ENCODE measurements at regions not wholly inside any gene's neighbourhood (a gene's known extent, or its start where the extent isn't known, plus 50 kb on each side); places are given as distances from the start of the nearest gene placed in this dataset.
"Not testable (repeated sequence)": the region's sequence is repeated elsewhere in the genome, so short reads cannot be mapped to it uniquely, and the experiment has no call there.

DNA sequence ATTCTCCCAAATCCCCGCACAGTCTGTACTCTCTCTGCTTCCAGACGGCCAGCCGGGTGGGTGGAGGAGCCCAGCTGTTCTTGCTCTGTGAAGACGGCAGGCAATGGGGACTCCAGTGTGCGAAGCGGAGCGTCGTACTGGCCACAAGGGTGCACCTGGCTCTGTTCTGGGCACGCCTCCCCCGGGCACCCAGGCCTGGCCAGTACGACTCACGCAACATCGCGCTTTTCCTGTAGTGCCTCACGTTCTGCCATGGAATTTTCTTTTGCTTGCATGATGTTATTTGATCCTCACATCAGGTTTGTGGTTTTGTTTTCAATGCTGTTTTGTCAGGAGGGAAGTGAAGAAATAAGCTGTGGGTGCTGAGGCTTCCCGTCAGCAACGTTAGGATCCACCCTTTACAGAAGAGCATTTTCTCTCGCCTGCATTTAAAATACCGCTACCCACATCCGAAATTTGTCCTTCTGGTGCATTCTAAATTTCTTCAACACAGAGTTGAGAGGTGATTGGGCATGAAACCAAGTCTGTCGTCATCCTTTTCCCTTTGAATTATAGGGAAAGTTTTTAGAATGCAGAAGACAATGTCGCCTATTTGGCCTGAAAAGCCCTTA lies 311.7 kb downstream of the TRIM36 start:
- Histone ChIP-seq H3K36me3 (ENCODE audit: low read depth) (no peaks in the 10 kb centered on the region), H3K4me3 (no peak overlapping the region), H3K4me1 (ENCODE audit: low read depth) (no peaks in the 10 kb centered on the region), H3K9me3 (no peaks in the 10 kb centered on the region)
- no peak for DNase-seq
- ATAC-seq, result no peak
- intact Hi-C loops (cut with DNase I, micrococcal nuclease), result no loop called here
- TF ChIP-seq, protein P1, sequence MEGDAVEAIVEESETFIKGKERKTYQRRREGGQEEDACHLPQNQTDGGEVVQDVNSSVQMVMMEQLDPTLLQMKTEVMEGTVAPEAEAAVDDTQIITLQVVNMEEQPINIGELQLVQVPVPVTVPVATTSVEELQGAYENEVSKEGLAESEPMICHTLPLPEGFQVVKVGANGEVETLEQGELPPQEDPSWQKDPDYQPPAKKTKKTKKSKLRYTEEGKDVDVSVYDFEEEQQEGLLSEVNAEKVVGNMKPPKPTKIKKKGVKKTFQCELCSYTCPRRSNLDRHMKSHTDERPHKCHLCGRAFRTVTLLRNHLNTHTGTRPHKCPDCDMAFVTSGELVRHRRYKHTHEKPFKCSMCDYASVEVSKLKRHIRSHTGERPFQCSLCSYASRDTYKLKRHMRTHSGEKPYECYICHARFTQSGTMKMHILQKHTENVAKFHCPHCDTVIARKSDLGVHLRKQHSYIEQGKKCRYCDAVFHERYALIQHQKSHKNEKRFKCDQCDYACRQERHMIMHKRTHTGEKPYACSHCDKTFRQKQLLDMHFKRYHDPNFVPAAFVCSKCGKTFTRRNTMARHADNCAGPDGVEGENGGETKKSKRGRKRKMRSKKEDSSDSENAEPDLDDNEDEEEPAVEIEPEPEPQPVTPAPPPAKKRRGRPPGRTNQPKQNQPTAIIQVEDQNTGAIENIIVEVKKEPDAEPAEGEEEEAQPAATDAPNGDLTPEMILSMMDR (IDR thresholded peaks at IDR 0.05), result no peak

DNA sequence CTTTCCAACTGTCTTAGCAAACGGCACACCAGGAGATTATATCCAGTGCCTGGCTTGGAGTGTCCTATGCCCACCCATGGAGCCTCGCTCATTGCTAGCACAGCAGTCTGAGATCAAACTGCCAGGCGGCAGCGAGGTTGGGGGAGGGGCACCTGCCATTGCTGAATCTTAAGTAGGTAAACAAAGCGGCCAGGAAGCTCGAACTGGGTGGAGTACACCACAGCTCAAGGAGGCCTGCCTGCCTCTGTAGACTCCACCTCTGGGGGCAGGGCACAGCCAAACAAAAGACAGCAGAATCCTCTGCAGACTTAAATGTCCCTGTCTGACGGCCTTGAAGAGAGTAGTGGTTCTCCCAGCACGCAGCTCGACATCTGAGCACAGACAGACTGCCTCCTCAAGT lies 325.0 kb downstream of the TRIM36 start:
- DNase-seq, ATAC-seq: not testable (repeated sequence)

DNA sequence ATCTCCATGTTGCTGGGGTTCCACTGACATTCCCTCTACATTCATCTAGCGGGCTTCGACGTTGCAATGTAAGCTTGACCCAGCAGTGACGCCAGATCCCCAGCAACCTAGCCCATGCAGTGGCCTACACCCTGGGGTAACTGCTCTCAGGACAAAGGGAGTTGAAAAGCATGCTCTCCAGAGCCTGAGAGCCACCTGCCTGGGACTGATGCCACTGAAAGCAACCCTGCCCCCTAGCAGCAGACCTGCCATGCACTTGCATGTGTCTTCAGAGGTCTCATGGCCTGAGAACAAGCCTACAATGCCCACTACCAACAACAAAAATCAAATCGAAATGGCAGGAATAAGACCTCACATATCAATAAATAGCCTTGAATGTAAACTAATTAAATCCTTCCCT lies 330.3 kb downstream of the TRIM36 start:
- Histone ChIP-seq H3K4me1 (ENCODE audit: low read depth) (no peaks in the 10 kb centered on the region), H3K9me3 (peaks cover under 1% of the 10 kb centered on the region), H3K36me3 (ENCODE audit: low read depth) (no peaks in the 10 kb centered on the region), H3K4me3 (no peak overlapping the region)
- intact Hi-C loops (cut with DNase I, micrococcal nuclease), result no loop called here
- ATAC-seq (no peak), DNase-seq (no peak)
- TF ChIP-seq, protein P1 (IDR thresholded peaks at IDR 0.05), result no peak

More for the DNA sequence above, 325.0 kb downstream of the TRIM36 start:
- H3K4me1 ChIP-seq (ENCODE audit: low read depth); H3K9me3 ChIP-seq; H3K36me3 ChIP-seq (ENCODE audit: low read depth); H3K4me3 ChIP-seq; intact Hi-C loops (cut with DNase I, micrococcal nuclease): not testable (repeated sequence)

DNA sequence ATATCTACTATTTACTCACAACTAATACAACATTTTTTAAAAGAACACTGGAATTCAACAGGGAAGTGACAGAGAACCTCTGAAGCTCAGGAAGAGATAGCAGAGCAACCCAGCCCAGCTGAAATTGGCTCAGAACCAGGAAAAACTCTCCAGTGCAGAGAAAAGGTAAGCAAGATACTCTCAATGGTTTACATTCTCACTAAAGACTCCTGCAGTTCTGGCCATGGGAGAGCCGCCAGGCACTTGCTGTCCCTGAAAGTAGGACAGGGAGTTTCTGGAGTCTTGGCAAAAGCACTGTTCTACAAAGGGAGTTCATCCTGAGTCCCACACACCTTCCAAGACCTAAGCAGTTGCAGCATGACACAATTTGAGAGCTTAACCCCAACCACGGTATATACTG lies 330.8 kb downstream of the TRIM36 start:
- no peaks in the 10 kb centered on the region for H3K9me3 ChIP-seq
- no peak overlapping the region for H3K4me3 ChIP-seq
- H3K4me1 ChIP-seq (ENCODE audit: low read depth), result no peaks in the 10 kb centered on the region
- ATAC-seq, result no peak
- DNase-seq, result no peak
- TF ChIP-seq, protein P1 (IDR thresholded peaks at IDR 0.05), result no peak
- H3K36me3 ChIP-seq (ENCODE audit: low read depth), result no peaks in the 10 kb centered on the region
- intact Hi-C loops (cut with DNase I, micrococcal nuclease), result no loop called here

DNA sequence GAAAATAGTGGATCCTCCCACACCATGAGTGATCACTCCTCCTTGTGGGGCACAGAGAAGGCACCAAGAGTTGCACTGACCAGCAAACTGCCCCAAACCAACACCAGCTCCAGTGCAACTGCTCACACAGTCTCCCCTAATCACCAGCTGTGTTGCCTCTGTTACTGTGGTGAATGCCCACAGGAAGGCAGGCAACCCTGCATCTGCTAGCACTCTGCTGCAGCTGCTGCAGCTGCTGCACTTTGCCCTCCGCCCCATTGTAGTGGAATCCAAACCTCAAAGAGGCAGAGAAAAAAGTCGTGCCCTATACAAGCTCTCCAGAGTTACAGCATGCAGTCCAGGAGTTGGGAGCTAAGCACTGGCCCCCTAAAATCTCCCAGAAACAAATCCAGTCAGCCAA lies 339.6 kb downstream of the TRIM36 start:
- intact Hi-C loops (cut with DNase I, micrococcal nuclease), result no loop called here

DNA sequence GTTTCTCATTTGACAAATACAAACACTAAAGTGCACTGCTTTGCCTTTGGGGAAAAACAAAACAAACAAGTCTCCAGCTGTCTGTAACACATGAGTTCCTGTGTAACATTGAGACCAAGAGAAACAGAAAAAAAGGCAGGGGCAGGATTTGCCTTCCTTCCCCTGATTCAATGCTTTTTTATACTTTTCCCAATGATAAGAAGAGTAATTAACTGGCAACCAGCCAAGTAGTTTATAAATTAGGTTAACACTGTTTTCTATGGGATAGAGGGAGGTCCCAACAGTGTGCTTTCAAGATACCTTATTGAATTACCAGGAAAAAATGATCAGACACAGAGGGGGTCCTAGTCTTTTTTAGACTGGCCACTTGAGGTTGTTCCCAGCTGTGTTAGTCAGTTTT lies 346.8 kb downstream of the TRIM36 start:
- TF ChIP-seq, protein P1 (IDR thresholded peaks at IDR 0.05), result no peak
- H3K4me1 ChIP-seq (ENCODE audit: low read depth), result no peaks in the 10 kb centered on the region
- H3K36me3 ChIP-seq (ENCODE audit: low read depth), result no peaks in the 10 kb centered on the region
- H3K9me3 ChIP-seq, result no peaks in the 10 kb centered on the region
- ATAC-seq (no peak), DNase-seq (no peak)
- intact Hi-C loops (cut with DNase I, micrococcal nuclease), result no loop called here
- H3K4me3 ChIP-seq, result no peak overlapping the region

More for the DNA sequence above, 339.6 kb downstream of the TRIM36 start:
- ATAC-seq (no peak), DNase-seq (no peak)
- TF ChIP-seq, protein P1 (IDR thresholded peaks at IDR 0.05), result no peak
- Histone ChIP-seq H3K4me3 (no peak overlapping the region), H3K36me3 (ENCODE audit: low read depth) (no peaks in the 10 kb centered on the region), H3K9me3 (no peaks in the 10 kb centered on the region), H3K4me1 (ENCODE audit: low read depth) (no peaks in the 10 kb centered on the region)

Measured in mucosa of descending colon (tissue), 3 donors.